HG03139 (cell line): ENCODE measurements at regions not wholly inside any gene's neighbourhood (a gene's known extent, or its start where the extent isn't known, plus 50 kb on each side); places are given as distances from the start of the nearest gene placed in this dataset.
"Not testable (repeated sequence)": the region's sequence is repeated elsewhere in the genome, so short reads cannot be mapped to it uniquely, and the experiment has no call there.

ENCODE experiments used
- ATAC-seq: cut with Tn5 transposase; IDR thresholded peaks from one replicate; pipeline ENCODE4 v1.9.1; 2021; ENCODE audit not compliant: unreplicated experiment

DNA sequence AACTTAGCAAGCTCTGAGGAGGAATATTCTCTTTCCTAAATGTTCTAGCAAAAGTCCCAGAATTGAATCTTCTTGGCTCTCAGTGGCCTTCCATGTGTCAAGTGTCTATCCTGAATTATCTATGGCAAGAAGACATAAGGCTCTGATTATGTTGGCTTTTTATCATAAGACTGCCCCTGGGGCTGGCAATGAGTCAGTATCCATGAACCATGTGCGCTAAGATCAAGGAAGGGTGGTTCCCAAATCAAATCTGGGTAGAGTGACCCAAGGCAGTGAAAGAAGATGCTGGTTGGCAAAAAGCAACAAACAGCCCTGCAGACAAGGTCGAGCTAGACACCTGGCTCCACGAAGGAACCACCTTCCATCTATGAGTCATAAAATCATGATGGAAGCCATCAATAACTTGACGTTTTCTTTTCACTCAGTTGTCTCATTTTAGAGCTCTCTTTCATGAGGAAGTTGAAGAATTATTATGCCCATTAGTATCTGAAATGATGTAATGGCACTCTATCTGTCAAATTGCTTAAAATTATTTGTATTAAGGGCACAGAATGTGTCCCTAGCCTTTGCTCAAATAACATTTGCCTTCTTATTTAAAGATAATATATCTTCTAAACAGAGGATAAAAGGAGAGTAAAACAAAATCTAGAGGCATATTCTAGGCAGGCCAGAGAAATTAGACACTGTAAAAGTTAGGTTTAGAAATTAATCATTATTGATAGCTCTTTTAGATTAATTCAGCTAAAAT is 657.7 kb upstream of the GOT2 start:
- ATAC-seq = no peak

DNA sequence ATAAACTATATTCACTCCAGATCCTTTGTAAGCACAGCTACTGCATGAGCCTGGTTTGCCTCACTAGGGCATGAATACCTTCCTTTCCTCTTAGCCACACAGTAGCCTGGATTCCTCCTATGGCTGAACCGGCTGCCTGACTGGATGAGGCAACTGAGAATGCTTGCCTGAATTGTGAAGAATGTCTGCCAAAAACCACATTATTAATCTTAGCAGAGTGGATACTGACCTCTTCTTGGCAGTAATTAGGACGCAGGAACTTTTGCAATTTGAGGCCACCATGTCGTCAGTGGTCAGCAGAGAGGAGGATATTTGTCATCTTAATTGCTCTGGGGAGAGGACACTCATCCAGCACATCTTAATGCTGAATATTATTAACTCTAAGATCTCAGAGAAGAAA is 651.8 kb upstream of the GOT2 start:
- ATAC-seq = no peak

DNA sequence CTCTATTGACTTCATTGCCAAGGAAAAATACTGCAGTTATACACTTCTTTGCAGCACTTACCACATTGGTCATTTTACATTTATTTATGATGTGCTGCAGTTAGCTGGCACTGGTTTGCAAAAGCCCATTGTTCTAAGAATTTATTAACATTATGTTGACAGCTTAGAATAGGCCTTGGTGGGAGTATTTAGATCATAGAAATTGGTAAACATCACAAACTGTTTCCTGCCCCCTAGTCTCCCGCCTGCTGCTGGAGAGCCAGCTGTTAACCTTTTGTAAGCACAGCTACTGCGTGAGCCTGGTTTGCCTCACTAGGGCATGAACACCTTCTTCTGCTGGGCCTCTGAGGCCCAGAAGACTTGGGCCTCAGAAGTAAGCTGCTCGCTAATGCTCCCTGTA is 651.4 kb upstream of the GOT2 start:
- ATAC-seq = no peak

- ATAC-seq = no peak
These were observed 639.5 kb upstream of the GOT2 start for GRCh38 chr16:59373632-59374031.

DNA sequence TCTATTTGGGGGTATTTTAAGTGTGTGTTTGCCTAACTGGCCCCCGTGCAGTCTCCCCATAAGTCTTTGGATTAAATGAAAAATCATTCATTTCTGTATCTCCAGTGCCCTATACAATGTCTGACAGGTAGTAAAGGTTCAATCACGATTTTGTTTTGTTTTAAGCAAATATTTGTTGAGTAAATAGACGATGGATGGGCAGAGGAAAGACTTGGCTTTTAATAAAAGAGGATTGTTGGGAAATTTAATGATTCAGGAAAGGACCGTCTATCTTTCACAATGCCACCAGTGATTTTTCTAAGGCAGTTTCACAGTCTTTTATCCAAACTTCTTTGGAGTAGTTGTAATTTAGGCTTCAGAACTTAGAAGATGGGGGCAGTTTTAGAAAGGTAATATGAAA is 636.6 kb upstream of the GOT2 start:
- ATAC-seq = no peak

GRCh38 chr16:59369523-59369922 is 635.4 kb upstream of the GOT2 start:
- no peak for ATAC-seq

GRCh38 chr16:59368586-59368985 is 634.5 kb upstream of the GOT2 start:
- ATAC-seq = no peak

DNA sequence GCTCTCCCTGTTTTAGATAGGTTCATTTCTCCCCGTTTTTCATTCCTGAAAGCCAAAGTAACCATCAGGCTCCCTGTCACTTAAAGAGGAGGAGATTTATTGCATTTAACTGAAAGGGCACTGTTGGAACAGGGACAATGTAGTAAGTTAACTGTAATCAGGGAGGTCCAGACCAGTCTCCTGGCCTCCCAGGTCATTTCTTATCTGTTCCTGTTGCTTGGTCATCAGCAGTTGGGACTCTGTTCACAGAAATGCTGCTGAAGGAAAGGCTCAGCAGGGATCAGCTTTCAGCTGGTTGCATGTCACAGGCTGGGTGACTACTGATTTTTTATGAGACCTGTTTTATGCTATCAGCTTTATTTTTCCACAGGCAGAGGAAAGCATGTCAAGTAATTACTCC is 622.6 kb upstream of the GOT2 start:
- ATAC-seq = no peak

DNA sequence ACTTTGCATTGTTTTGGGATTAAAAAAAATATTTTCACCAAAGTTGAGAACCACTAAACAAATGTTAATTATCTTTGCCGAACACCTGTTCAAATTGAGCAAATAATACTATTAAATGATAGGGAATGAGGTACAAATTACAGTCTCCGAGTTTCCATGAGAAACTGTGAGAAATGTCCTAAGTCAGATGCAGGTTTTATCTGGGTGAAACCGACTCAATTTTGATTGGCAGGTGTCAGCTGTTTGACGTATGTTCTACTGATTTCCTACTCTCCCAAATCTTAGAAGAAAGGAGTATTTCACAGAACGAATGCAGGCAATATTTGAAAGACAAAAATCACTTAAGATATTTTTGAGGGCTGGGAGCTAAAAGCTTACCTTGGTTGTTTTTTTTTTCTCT is 622.0 kb upstream of the GOT2 start:
- no peak for ATAC-seq

GRCh38 chr16:59355704-59356103 is 621.6 kb upstream of the GOT2 start:
- no peak for ATAC-seq

GRCh38 chr16:59351305-59351903 is 617.3 kb upstream of the GOT2 start:
- ATAC-seq = no peak

DNA sequence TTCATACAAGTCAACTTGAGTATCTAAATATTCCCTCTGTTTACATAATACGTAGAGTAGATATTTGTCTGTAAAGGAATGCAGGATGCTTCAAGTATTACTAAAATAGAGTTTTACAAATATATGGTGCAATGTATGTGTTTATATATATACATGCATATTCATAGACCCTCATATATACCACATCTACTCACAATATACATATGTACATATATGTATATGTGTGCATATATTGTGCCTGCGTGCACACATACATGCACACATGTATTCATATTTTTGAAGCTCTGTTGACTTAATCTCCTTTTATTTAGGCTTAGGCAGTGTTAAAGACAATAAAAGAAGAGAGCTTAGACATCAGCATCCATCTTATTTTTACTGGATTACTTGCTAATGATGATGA is 616.6 kb upstream of the GOT2 start:
- no peak for ATAC-seq

DNA sequence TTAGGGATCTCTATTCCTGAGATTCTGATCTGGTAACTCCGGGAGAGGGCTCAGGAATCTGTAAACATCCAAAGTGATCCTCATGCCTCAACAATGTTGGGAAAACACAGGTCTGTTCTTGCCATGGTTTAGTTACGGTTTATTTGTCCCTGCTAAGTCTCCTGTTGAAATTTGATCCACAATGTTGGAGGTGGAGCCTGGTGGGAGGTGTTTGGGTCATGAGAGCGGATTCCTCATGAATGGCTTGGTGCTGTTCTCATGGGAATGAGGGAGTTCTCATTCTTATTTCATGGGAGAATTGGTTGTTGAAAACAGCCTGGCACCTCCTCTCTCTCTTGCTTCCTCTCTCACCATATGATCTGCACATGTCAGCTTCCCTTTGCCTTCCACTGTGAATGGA is 608.6 kb upstream of the GOT2 start:
- ATAC-seq = no peak

GRCh38 chr16:59341368-59341767 is 607.3 kb upstream of the GOT2 start:
- ATAC-seq = no peak

DNA sequence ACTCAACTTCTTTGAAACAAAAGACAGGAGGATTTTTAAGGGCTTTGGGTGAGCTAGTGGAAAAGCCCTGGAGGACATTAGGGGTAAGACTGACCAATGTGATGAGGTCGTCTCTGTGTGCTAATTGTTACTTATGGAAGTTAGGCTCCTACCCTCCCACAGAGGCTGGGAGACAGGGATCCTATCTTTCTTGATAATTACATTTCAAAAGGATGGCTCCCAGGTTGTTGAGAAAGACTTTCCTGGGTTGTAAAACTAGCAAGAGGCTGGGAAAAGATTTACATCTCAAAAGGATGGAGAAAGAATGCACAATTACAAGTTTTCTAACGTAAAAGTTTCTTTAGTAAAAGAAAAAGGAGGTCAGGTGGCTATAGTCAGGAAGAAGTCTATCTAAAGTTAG is 605.8 kb upstream of the GOT2 start:
- no peak for ATAC-seq

DNA sequence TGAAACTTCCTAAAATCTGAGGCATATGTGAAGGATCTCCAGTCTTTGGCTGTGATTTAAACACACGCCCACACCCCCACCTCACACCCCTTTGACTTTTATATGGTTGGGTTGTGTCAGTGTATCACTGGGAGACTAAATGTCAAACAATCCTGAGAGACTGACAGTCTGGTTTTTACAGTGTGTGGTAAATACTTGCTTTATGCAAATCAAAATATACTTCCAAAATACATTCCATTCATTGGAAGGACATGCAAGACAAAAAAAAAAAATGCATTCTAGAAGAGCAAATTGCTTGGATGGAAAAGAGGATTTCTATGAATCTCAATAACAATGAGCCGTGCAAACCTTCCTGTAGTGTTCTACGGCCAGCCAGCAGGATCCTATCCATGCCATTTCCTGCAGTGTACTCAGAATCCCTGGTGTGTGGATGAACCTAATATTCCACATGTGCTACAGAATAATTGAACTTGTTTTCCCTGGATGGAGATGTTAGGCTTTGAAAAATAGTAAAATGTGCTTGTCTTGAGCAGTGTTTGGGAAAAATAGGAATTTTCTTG is 602.1 kb upstream of the GOT2 start:
- ATAC-seq = no peak

DNA sequence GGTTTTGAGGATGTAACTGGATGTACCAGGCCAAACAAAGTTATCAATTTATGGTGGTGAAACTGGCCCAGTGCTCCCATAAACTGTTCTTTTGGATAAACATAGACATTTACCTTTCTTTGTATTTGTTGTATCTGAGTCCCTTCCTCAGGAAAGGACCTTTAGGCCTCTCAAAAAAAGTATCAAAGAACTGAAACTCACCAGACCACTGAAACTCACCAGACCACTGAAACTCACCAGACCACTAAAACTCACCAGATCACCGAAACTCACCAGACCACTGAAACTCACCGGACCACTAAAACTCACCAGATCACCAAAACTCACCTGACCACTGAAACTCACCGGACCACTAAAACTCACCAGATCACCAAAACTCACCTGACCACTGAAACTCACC is 597.6 kb upstream of the GOT2 start:
- not testable (repeated sequence) for ATAC-seq

- ATAC-seq = no peak
These were observed 596.0 kb upstream of the GOT2 start for GRCh38 chr16:59330019-59330670.

- no peak for ATAC-seq
These were observed 594.8 kb upstream of the GOT2 start for GRCh38 chr16:59328961-59329360.

GRCh38 chr16:59327894-59328293 is 593.8 kb upstream of the GOT2 start:
- no peak for ATAC-seq

DNA sequence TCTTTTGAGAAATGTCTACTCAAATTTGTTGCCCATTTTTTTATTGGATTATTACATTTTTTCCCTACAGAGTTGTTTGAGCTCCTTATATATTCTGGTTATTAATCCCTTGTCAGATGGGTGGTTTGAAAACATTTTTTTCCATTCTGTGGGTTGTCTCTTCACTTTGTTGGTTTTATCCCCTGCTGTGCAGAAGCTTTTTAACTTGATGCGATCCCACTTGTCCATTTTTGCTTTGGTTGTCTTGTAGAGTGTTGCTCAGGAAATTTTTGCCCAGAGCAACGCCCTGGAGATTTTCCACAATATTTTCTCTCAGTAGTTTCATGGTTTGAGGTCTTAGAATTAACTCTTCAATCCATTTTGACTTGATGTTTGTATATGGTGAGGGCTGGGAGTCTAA is 592.8 kb upstream of the GOT2 start:
- ATAC-seq = no peak

DNA sequence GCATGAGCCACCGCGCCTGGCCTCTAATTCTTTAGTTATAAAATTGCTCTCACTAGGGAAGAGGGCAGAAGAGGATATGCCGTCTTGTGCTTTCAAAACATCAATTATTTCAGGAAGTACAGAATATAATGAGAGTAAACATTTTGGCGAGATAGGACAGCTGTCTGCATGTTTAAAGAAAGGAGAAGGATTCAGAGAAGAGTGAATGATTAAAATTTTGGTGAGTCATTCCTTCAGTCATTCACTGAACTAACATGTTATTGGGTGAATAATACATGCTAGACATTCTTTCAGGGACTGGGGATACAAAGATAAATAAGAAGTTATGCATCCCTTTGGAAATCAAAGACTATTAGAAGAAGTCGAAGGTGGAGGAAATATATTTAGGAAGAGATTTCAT is 590.3 kb upstream of the GOT2 start:
- ATAC-seq = no peak
